Mucosa of descending colon (tissue), 3 donors: ENCODE measurements at regions not wholly inside any gene's neighbourhood (a gene's known extent, or its start where the extent isn't known, plus 50 kb on each side); places are given as distances from the start of the nearest gene placed in this dataset.

ENCODE experiments used
- ATAC-seq: fragments of 200-7000 bp; cut with Tn5 transposase; one replicate; pipeline ENCODE4 v1.9.1; 2020; ENCODE audit warnings: mild to moderate bottlenecking, moderate library complexity
- DNase-seq, 3 donors: peaks; one replicate each; pipeline ENCODE4 v3.0.0-alpha.2; 2020
- H3K36me3 ChIP-seq: fragments of 200-600 bp; one replicate; pipeline ENCODE4 v1.8.0; 2021; ENCODE audit warnings: low read depth, mild to moderate bottlenecking
- H3K4me1 ChIP-seq: fragments of 200-600 bp; one replicate; pipeline ENCODE4 v1.8.0; 2021; ENCODE audit warnings: low read depth, mild to moderate bottlenecking
- H3K4me3 ChIP-seq: fragments of 200-600 bp; one replicate; pipeline ENCODE4 v1.8.0; 2021; ENCODE audit warnings: mild to moderate bottlenecking
- H3K9me3 ChIP-seq: fragments of 200-600 bp; one replicate; pipeline ENCODE4 v1.8.0; 2021; ENCODE audit warnings: mild to moderate bottlenecking
- CTCF ChIP-seq: fragments of 200-600 bp; IDR thresholded peaks from one replicate; pipeline ENCODE4 v1.8.0; 2022; ENCODE audit warnings: antibody characterized with exemption, mild to moderate bottlenecking
- intact Hi-C, 2 donors: fragments of 100-400 bp; cut with DNase I in 1 of 2; cut with micrococcal nuclease in 1 of 2; formaldehyde crosslinking; loops; one replicate each; pipeline versions ENCODE4 v1.11.0 to v1.11.1; 2022; cut with DNase I, micrococcal nuclease
- donor health status: DM: no; HTN: no; CAD: no; lungs with moderate emphysema.
- donor health status: DM: no; HTN: no; CAD: no.
- donor health status: DM: no; HTN: yes; CAD: no.

DNA sequence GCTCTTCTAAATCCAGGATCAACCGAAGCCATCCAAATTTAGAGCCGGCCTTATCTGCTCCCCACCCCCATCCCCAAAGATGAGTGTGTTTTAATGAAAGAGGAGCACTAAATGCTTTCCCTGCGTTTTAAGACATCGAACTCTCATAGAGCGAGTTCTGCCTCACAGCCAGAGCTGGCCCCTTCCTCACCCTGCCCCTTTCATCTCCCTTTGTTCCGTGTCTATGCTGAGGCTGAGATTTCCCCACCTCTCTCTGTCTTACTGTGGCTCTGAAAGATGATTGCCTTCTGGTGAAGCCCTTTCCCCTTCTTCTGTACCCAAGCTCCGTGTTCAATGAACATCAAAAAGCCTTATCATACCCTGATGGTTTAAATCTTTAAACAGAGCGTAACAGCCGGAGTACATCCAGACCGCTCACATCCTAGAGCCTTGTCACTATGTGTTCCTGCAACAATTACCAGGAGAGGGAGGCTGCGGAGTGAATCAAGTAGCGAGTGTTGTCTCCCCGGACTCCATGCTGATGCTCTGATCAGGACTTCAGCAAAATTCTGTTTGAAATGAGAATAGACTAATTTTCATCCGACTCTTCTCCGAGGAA lies 110.1 kb downstream of the ZNF326 start:
- H3K4me3 ChIP-seq: no peak overlapping the region
- H3K36me3 ChIP-seq: no peaks in the 10 kb centered on the region
- TF ChIP-seq CTCF: no peak
- ATAC-seq (no peak), DNase-seq (no peak)
- no peaks in the 10 kb centered on the region for H3K4me1 ChIP-seq
- intact Hi-C loops: no loop called here
- H3K9me3 ChIP-seq: no peaks in the 10 kb centered on the region

DNA sequence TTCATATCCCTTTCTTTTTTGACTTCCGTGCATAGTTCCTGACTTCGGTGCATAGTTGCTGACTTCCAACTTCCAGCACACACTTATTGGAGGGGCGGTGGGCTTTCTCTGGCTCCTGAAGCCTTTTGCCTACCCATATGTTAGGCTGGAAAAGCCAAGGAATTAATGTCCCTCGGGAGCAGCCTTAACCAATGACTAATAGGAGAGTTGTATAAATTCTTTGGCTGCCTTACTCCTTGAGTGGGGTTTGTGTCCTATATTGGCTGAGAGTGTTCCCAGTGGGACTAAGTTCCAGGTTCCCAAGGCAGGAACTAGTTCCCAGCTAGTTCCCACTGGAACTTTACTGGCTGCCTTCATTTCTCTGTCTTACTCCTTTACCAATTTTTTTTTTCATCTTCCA lies 105.7 kb downstream of the ZNF326 start:
- peaks cover 2% of the 10 kb centered on the region for H3K9me3 ChIP-seq
- no peaks in the 10 kb centered on the region for H3K36me3 ChIP-seq
- H3K4me1 ChIP-seq: no peaks in the 10 kb centered on the region
- no peak for ATAC-seq
- no peak for TF ChIP-seq CTCF
- DNase-seq: no peak
- intact Hi-C loops: no loop called here
- no peak overlapping the region for H3K4me3 ChIP-seq

DNA sequence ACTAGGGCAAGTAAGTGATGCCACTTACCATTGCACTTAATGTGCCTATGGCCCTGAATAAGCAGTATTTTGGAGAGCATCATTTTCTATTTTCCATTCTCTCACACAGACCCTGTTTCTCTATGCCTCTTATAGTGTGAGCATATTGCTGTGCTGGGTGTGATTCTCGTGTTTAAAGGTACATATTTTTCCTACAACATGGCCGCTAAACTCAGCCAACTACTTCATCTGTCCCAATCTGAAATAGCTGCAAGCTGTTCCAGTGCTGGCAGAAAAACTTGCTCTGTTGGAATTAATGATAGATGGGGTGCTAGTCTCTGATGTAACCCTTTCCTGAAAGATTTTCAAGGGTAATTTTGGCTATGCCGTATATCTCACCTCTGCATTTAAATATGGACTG lies 97.5 kb downstream of the ZNF326 start:
- no peak for TF ChIP-seq CTCF
- ATAC-seq (no peak), DNase-seq (no peak)
- H3K4me1 ChIP-seq: no peaks in the 10 kb centered on the region
- H3K4me3 ChIP-seq: no peak overlapping the region
- no peaks in the 10 kb centered on the region for H3K36me3 ChIP-seq
- intact Hi-C loops: no loop called here
- peaks cover 2% of the 10 kb centered on the region for H3K9me3 ChIP-seq
